ENCODE measurements at regions not wholly inside any gene's neighbourhood (a gene's known extent, or its start where the extent isn't known, plus 50 kb on each side); places are given as distances from the start of the nearest gene placed in this dataset.

GRCh38 chr15:36469311-36469966 is 110.0 kb upstream of the CDIN1 start:
- DNase-seq (ENCODE audit: low read depth), result no peak

- DNase-seq (ENCODE audit: low read depth), result no peak
Measured at GRCh38 chr15:36472672-36473071, 106.8 kb upstream of the CDIN1 start.

GRCh38 chr15:36478561-36478960 is 100.9 kb upstream of the CDIN1 start:
- DNase-seq (ENCODE audit: low read depth), result no peak

GRCh38 chr15:36479200-36479896 is 100.1 kb upstream of the CDIN1 start:
- DNase-seq (ENCODE audit: low read depth), result no peak

- no peak for DNase-seq (ENCODE audit: low read depth)
Measured at GRCh38 chr15:36481156-36481555, 98.3 kb upstream of the CDIN1 start.

- no peak for DNase-seq (ENCODE audit: low read depth)
Measured at GRCh38 chr15:36483409-36483808, 96.0 kb upstream of the CDIN1 start.

GRCh38 chr15:36484038-36484778 is 95.2 kb upstream of the CDIN1 start:
- DNase-seq (ENCODE audit: low read depth), result no peak

- DNase-seq (ENCODE audit: low read depth), result no peak
Measured at GRCh38 chr15:36491912-36492311, 87.5 kb upstream of the CDIN1 start.

- DNase-seq (ENCODE audit: low read depth), result no peak
Measured at GRCh38 chr15:36495456-36495991, 83.9 kb upstream of the CDIN1 start.

- no peak for DNase-seq (ENCODE audit: low read depth)
Measured at GRCh38 chr15:36497901-36498300, 81.5 kb upstream of the CDIN1 start.

GRCh38 chr15:36498401-36498800 is 81.0 kb upstream of the CDIN1 start:
- no peak for DNase-seq (ENCODE audit: low read depth)

GRCh38 chr15:36498916-36499315 is 80.5 kb upstream of the CDIN1 start:
- DNase-seq (ENCODE audit: low read depth), result no peak

- no peak for DNase-seq (ENCODE audit: low read depth)
Measured at GRCh38 chr15:36499412-36500389, 79.7 kb upstream of the CDIN1 start.

- no peak for DNase-seq (ENCODE audit: low read depth)
Measured at GRCh38 chr15:36501063-36501678, 78.3 kb upstream of the CDIN1 start.

- DNase-seq (ENCODE audit: low read depth), result no peak
Measured at GRCh38 chr15:36502509-36502908, 76.9 kb upstream of the CDIN1 start.

- no peak for DNase-seq (ENCODE audit: low read depth)
Measured at GRCh38 chr15:36506733-36507356, 72.6 kb upstream of the CDIN1 start.

- no peak for DNase-seq (ENCODE audit: low read depth)
Measured at GRCh38 chr15:36507458-36507857, 72.0 kb upstream of the CDIN1 start.

- no peak for DNase-seq (ENCODE audit: low read depth)
Measured at GRCh38 chr15:36511594-36511993, 67.8 kb upstream of the CDIN1 start.

GRCh38 chr15:36517758-36518157 is 61.7 kb upstream of the CDIN1 start:
- no peak for DNase-seq (ENCODE audit: low read depth)

GRCh38 chr15:36519067-36519466 is 60.4 kb upstream of the CDIN1 start:
- DNase-seq (ENCODE audit: low read depth), result no peak

- no peak for DNase-seq (ENCODE audit: low read depth)
Measured at GRCh38 chr15:36525430-36525829, 54.0 kb upstream of the CDIN1 start.

Data from stimulated activated CD8-positive, alpha-beta memory T cell treated with anti-CD3 and anti-CD28 coated beads, Interleukin-4, amount 100 ng/mL, for 24 hours (primary cell).